Amniotic stem cell (primary cell): ENCODE measurements at regions not wholly inside any gene's neighbourhood (a gene's known extent, or its start where the extent isn't known, plus 50 kb on each side); places are given as distances from the start of the nearest gene placed in this dataset.

Source experiments
- DNase-seq: peaks from one replicate; lab custom pipeline; 2025; lab: John Stamatoyannopoulos, UW

- DNase-seq, result no peak
Observed at GRCh38 chr1:25056536-25056935, 126.5 kb upstream of the RUNX3 start.

DNA sequence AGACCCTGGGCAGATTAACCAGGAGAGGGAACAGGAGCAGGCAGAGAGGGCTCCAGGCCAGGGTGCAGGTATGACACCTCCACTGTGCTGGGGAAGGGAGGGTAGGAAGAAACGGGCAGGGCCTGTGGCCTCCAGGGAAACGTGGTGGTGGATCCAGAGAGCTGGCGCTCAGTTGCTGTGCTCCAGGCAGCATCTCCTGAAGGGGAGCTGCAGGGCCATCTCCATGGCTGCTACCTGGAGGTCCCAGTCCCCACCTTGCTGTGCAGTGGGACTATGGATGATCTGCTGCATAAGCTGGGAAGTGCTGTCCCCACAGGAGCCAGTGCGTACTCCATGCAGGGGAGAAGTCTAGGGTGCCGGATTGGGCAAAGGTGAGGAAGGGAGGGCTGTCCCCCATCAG, 125.9 kb upstream of the RUNX3 start:
- DNase-seq, result no peak

DNA sequence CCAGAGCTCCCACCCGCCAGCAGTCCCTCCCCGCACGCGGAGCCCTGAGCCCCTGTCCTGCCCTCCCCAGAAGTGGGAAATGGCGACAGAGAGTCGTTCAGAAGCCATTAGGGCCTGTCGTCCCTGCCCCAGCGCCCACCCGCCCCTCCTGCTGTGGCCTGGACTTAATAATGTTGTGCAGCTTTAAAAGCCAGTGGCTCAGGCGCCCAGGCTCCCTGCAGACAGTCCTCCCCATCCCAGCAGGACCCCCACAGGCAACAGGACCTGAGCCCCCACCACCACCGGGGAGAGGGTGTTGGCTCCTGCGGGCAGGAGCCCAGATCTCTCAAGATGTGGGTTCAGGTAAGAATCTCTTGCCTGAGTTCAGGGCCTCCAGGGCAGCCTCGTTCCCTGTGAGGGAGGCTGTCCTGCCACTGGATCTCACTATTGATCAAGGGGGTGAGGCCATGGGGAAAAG, 125.3 kb upstream of the RUNX3 start:
- no peak for DNase-seq

GRCh38 chr1:25054526-25055323, 124.6 kb upstream of the RUNX3 start:
- no peak for DNase-seq

DNA sequence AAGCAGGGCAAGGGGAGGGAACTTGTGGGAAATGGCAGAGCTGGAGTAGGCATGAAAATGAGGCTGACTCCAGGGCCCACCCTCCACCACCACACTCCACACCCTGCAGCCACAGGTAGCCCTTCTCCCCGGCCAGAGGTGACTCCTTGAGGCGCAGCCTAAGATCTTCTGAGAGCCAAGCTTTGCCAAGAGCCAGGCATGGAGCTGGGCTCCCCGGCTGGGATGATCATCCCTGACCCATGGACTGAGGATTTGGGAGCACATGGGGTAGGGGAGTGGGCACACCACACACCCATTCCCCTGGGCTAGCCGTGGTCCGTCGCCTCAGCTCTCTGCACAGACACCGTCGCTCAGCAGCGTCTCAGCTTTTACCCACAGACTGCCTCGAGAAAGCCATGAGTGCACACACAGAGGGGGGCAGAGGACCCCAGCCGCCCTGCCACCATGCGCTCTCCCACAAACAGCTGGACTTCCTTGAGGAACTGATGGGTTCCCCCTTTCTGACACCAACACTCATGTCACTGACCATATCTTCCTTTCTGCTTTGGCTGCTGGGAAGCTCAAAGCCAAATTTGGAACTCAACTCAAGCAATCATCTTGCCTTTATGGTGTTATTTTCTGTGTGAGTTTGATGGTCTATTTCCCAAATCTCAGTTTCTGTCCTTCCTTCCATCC, 123.6 kb upstream of the RUNX3 start:
- no peak for DNase-seq

DNA sequence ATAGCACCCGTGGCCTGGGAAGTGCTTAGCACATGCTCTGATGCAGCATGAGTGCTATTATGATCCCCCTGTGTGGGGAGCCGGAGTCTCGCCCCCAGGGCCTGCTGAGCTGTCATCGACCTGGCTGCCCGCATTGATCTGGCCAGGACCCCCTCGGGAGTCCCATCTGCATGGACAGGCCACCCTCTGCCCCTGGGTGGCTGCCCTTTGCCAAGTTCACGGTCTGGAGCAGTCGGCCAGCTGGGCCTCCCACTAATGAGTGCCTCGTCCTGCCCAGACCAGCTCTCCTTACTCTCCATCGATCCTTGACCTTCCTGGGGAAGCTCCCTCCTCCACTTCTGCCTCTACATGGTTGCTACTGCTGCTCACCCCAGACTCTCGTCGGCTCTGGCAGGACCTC, 121.8 kb upstream of the RUNX3 start:
- no peak for DNase-seq

- DNase-seq, result no peak
Observed at GRCh38 chr1:25051504-25051903, 121.4 kb upstream of the RUNX3 start.

GRCh38 chr1:25050165-25050564, 120.1 kb upstream of the RUNX3 start:
- DNase-seq, result no peak

GRCh38 chr1:25049190-25049589, 119.1 kb upstream of the RUNX3 start:
- no peak for DNase-seq

DNA sequence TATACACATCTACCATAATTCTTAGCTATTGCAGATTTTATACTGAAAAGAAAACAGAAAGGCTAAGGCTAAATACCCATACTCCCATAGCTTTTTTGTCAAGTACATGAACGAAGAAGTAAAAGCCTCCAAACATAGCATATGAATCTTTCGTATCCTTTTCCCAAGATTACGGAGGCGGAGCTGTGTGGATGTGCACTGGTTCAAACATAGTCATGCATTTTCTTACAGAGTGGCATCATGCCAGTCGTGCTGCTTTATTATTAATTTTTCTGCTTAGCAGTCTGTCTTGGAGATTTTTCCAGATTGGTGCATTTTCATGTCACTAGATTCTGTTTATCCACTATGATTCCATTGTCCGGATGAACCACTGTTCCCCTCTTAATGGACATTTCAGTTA, 118.7 kb upstream of the RUNX3 start:
- DNase-seq, result no peak

- no peak for DNase-seq
Observed at GRCh38 chr1:25047506-25048240, 117.6 kb upstream of the RUNX3 start.

- no peak for DNase-seq
Observed at GRCh38 chr1:25046194-25046532, 116.1 kb upstream of the RUNX3 start.

DNA sequence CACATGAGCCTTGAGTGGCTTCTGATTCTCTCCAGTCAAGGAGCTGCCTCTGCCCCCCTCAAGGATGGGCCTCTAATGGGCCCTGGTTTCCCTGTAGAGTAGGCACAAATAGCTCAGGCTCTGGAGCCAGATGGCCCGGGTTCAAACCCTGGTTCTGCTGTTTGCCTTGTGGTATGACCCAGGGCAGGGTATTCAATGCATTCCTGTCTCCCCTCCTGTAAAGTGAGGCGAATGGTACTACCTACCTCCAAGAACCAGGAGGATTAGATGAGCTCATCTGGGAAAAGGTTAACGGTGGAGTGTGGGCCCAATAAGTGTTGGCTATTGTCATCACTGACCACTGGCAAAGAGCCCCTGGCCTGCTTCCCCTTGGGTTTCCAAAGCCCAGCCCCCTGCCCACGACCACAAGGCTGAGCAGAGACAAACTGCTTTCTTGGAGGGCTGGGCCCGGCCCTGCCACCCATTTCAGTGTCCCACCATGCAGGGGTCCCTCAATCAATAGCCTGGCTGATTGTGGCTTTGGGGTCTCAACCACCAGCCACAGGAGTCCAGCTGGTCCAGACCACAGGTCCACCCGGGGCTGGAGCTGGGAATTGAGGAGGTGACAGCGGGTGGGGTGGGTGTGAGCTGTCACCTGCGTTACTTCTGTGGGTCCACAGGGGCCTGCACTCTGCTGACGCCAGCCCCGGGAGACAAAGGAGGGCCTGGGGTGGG, 115.6 kb upstream of the RUNX3 start:
- DNase-seq, result no peak

GRCh38 chr1:25043228-25043580, 113.1 kb upstream of the RUNX3 start:
- DNase-seq, result no peak

GRCh38 chr1:25042331-25043227, 112.5 kb upstream of the RUNX3 start:
- no peak for DNase-seq

GRCh38 chr1:25041916-25042315, 111.8 kb upstream of the RUNX3 start:
- DNase-seq, result no peak

DNA sequence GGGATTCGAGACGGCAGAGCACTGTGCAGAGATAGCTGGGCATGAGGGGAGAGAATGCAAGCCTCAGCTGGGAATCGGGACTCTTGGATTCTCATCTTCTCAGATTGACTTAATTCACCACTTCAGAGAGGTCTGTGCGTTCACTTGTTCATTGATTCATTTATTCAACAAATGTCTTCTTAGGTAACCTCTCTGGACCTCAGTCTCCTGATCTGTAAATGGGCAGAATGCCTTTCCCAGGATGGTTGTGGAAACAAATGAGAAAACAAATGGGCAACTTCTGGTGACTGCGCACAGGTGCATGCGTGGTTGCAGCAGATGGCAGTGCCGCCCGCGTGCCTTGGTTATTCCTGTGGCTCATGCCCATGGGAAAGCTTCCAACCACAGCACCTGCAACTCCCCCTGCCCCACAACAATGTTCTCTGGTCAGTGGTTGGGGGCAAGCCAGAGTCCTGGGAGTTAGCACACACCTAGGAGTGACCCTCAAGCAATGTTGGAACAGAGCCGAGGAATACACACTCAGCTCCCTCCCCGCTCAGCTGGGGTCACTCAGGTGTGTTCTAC, 110.1 kb upstream of the RUNX3 start:
- no peak for DNase-seq

- DNase-seq, result no peak
Observed at GRCh38 chr1:25039229-25039628, 109.2 kb upstream of the RUNX3 start.

GRCh38 chr1:25038699-25039098, 108.6 kb upstream of the RUNX3 start:
- DNase-seq, result no peak

DNA sequence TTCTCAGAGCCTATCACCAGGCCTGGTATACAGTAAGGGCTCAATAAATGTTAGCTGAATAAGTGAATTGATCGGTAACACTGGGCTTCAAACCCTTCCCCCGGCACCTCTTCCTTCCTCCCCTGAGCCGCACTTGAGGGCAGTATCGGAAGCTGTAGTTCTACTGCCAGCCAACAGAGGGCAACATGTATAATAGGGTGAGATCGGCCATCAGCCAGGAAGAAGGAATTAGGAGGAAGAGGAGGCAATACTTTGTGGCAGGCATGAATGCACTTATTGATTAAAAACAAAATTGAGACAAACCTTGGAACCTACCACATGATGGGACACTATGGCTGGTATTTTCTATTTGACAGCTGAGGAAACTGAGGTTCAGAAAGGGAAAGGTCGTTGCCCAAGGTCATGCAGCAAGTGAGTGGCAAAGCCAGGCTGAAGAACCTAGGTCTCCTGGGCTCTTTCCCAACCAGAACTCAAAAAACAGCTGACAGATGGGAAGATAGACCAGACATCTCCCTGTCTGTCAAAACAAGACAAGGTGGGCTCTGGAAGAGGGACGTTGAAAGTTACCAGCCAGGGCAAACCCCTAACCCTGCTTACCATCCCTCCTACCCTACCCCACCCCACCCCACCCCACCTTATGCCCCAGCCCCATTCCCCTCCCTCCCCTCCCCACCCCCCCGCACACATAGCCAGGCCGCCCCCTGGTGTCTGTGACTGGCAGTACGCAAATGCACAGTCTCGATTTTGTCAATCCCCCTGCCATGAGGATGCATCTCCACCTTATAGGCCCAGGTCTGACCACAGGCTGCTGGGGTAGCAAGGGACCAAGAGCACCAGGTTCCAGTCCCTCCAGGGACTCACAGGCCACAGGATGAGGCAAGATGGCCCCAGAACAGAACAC, 107.3 kb upstream of the RUNX3 start:
- no peak for DNase-seq
